ENCODE measurements at regions not wholly inside any gene's neighbourhood (a gene's known extent, or its start where the extent isn't known, plus 50 kb on each side); places are given as distances from the start of the nearest gene placed in this dataset.

- Mint-ChIP-seq H3K4me1 (ENCODE audit: low read depth) (no peaks in the 10 kb centered on the region), H3K27me3 (ENCODE audit: low read depth) (no peaks in the 10 kb centered on the region), H3K4me3 (ENCODE audit: unreplicated experiment) (no peak overlapping the region), H3K9me3 (ENCODE audit: low read depth) (no peaks in the 10 kb centered on the region), H3K36me3 (ENCODE audit: low read depth) (no peaks in the 10 kb centered on the region), H3K27ac (ENCODE audit: unreplicated experiment) (no peak overlapping the region)
- TF ChIP-seq CTCF (IDR thresholded peaks at IDR 0.05): no peak
- DNase-seq (ENCODE audit: low spot score): no peak
These were observed 969.9 kb upstream of the EPHA7 start for GRCh38 chr6:94389218-94389617.

DNA sequence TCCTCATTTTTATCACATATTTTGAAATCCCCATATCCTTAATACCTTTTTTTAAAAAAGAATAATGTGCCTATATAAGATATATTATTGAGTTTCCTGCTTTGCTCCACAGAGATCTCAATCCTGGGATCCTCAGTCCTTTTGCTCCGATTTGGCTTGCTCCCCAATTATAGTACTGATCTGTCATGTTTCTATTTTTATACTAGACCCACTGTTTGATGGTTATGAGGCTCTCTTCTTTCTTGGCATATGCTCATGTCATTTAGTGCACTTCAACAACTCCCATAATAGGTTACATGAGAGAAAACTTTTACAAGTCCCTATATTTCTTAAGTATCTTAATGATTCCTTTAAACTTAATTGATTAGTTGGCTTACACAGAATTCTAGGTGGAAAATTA lies 958.5 kb upstream of the EPHA7 start:
- Mint-ChIP-seq H3K36me3 (ENCODE audit: low read depth) (no peaks in the 10 kb centered on the region), H3K9me3 (ENCODE audit: low read depth) (no peaks in the 10 kb centered on the region), H3K27me3 (ENCODE audit: low read depth) (no peaks in the 10 kb centered on the region), H3K4me3 (ENCODE audit: unreplicated experiment) (no peak overlapping the region), H3K4me1 (ENCODE audit: low read depth) (peaks cover 20% of the 10 kb centered on the region), H3K27ac (ENCODE audit: unreplicated experiment) (no peak overlapping the region)
- TF ChIP-seq CTCF (IDR thresholded peaks at IDR 0.05): no peak
- no peak for DNase-seq (ENCODE audit: low spot score)

GRCh38 chr6:94376876-94377275 lies 957.5 kb upstream of the EPHA7 start:
- no peak for DNase-seq (ENCODE audit: low spot score)
- Mint-ChIP-seq H3K9me3 (ENCODE audit: low read depth) (no peaks in the 10 kb centered on the region), H3K27me3 (ENCODE audit: low read depth) (no peaks in the 10 kb centered on the region)

DNA sequence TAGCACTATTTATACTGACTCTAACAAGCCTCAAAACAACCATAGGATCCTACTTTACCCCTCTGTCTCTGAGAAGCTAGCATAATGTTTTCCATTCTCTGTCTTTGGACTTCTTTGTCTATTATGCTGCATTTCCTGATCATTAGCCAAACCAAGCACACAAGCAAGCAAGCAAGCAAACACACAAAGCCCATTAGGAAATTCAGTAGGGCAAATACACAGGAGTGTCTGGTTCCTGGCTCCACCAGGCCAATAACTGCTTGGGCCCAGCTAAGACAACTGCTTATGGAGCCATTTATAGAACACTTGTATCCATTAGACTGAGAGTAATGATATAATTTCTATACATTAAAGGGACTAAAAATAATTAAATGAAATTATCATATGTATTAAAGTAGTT lies 952.9 kb upstream of the EPHA7 start:
- TF ChIP-seq CTCF (IDR thresholded peaks at IDR 0.05): no peak
- Mint-ChIP-seq H3K4me1 (ENCODE audit: low read depth) (peaks cover 18% of the 10 kb centered on the region), H3K9me3 (ENCODE audit: low read depth) (no peaks in the 10 kb centered on the region), H3K36me3 (ENCODE audit: low read depth) (no peaks in the 10 kb centered on the region), H3K27ac (ENCODE audit: unreplicated experiment) (no peak overlapping the region), H3K4me3 (ENCODE audit: unreplicated experiment) (no peak overlapping the region), H3K27me3 (ENCODE audit: low read depth) (no peaks in the 10 kb centered on the region)
- DNase-seq (ENCODE audit: low spot score): no peak

More at GRCh38 chr6:94376876-94377275, 957.5 kb upstream of the EPHA7 start:
- no peak overlapping the region for H3K4me3 Mint-ChIP-seq (ENCODE audit: unreplicated experiment)
- no peaks in the 10 kb centered on the region for H3K36me3 Mint-ChIP-seq (ENCODE audit: low read depth)
- H3K4me1 Mint-ChIP-seq (ENCODE audit: low read depth): peaks cover 20% of the 10 kb centered on the region
- no peak for TF ChIP-seq CTCF (IDR thresholded peaks at IDR 0.05)
- H3K27ac Mint-ChIP-seq (ENCODE audit: unreplicated experiment): no peak overlapping the region

GRCh38 chr6:94367316-94367715 lies 948.0 kb upstream of the EPHA7 start:
- DNase-seq (ENCODE audit: low spot score): no peak
- Mint-ChIP-seq H3K4me1 (ENCODE audit: low read depth) (no peaks in the 10 kb centered on the region), H3K27me3 (ENCODE audit: low read depth) (no peaks in the 10 kb centered on the region), H3K27ac (ENCODE audit: unreplicated experiment) (no peak overlapping the region), H3K9me3 (ENCODE audit: low read depth) (no peaks in the 10 kb centered on the region), H3K4me3 (ENCODE audit: unreplicated experiment) (no peak overlapping the region), H3K36me3 (ENCODE audit: low read depth) (no peaks in the 10 kb centered on the region)
- TF ChIP-seq CTCF (IDR thresholded peaks at IDR 0.05): no peak

Measured in chondrocyte (in vitro differentiated cells).